ENCODE measurements at regions not wholly inside any gene's neighbourhood (a gene's known extent, or its start where the extent isn't known, plus 50 kb on each side); places are given as distances from the start of the nearest gene placed in this dataset.

DNA sequence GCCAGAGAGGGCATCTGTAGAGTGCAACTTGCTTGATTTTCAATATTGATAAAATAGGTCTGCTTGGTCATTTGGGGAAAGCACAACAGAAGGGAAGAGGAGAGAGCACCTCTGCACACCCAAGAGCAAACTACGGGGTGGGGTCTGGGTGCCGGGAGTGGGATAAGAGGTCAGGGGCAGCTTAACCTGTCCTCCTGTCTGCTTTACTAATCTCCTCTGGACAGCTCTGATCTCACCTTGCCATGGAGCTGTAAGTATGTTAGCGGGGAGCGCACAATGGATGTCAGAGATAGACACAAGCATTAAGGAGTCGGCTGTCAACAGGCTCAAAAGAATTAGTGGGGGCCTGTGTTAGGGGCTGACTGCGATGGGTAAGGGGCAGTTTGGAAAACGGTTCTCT, 328.7 kb downstream of the CYRIA start:
- TF ChIP-seq, protein P1, sequence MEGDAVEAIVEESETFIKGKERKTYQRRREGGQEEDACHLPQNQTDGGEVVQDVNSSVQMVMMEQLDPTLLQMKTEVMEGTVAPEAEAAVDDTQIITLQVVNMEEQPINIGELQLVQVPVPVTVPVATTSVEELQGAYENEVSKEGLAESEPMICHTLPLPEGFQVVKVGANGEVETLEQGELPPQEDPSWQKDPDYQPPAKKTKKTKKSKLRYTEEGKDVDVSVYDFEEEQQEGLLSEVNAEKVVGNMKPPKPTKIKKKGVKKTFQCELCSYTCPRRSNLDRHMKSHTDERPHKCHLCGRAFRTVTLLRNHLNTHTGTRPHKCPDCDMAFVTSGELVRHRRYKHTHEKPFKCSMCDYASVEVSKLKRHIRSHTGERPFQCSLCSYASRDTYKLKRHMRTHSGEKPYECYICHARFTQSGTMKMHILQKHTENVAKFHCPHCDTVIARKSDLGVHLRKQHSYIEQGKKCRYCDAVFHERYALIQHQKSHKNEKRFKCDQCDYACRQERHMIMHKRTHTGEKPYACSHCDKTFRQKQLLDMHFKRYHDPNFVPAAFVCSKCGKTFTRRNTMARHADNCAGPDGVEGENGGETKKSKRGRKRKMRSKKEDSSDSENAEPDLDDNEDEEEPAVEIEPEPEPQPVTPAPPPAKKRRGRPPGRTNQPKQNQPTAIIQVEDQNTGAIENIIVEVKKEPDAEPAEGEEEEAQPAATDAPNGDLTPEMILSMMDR (IDR thresholded peaks at IDR 0.05; ENCODE audit: low read depth, low read length): no peak
- TF ChIP-seq MAX (IDR thresholded peaks at IDR 0.05; ENCODE audit: low read depth, low read length) (no peak), POLR2A (IDR thresholded peaks at IDR 0.05; ENCODE audit: extremely low read depth, insufficient read length) (no peak), MYC (IDR thresholded peaks at IDR 0.05; ENCODE audit: low read depth, low read length) (no peak)

Measured in NB4 (cell line).